HCT116 (cell line): ENCODE measurements at regions not wholly inside any gene's neighbourhood (a gene's known extent, or its start where the extent isn't known, plus 50 kb on each side); places are given as distances from the start of the nearest gene placed in this dataset.

Source experiments
- ATAC-seq: fragments of 200-7000 bp; cut with Tn5 transposase; 2 replicates; pipeline ENCODE4 v1.9.1; 2020; ENCODE audit warnings: mild to moderate bottlenecking, moderate library complexity
- BruUV-seq: library from RNA; stranded (reverse); fragments of 400-500 nt; replicated peaks from 2 replicates; lab custom pipeline; 2021; lab: Mats Ljungman, UMichigan
- CTCF ChIA-PET: fragments of 300-600 bp; sonication (Branson Sonifier 250); formaldehyde crosslinking; loops from one replicate; lab custom pipeline; 2021; ENCODE audit warnings: antibody characterized with exemption; lab: Charles Lee
- POLR2A ChIA-PET: fragments of 300-600, 350-600 bp; sonication (Branson Sonifier 250); formaldehyde crosslinking; loops from one replicate; lab custom pipeline; 2021; ENCODE audit warnings: antibody characterized with exemption; lab: Charles Lee
- RAD21 ChIA-PET, 2 experiments: fragments of 300-600 bp; sonication (Branson Sonifier 250); formaldehyde crosslinking; loops; one replicate each; lab custom pipeline; 2023; ENCODE audit warnings: low total read pairs in 2 of 2; ENCODE audit not compliant: uncharacterized antibody in 2 of 2, unreplicated experiment in 2 of 2, low non-redundant PET in 1 of 2; lab: Charles Lee
- DNase-seq: peaks from one replicate; pipeline ENCODE4 v3.0.0-alpha.2; 2010; ENCODE audit warnings: low read depth, low spot score
- H2AFZ ChIP-seq: fragments of 200-600 bp; shearing (Covaris generic), sonication (generic); 2 replicates; pipeline ENCODE4 v1.6.1; 2017; ENCODE audit warnings: low read depth, mixed run types, mixed read lengths, antibody characterized with exemption, low read length; ENCODE audit not compliant: poor library complexity, severe bottlenecking
- H3K27ac ChIP-seq: 2 replicates; pipeline ENCODE4 v1.5.1; 2012; ENCODE audit warnings: low read depth, low read length
- H3K27me3 ChIP-seq: fragments of 200-600 bp; sonication (generic); 2 replicates; pipeline ENCODE4 v1.6.1; 2016; ENCODE audit warnings: mixed run types, low read length, mixed read lengths; ENCODE audit not compliant: insufficient read depth
- H3K36me3 ChIP-seq, 2 experiments: fragments of 200-500 bp in 1 of 2; fragments of 200-600 bp in 1 of 2; sonication (Bioruptor generic) in 1 of 2; sonication (generic) in 1 of 2; 2 replicates each; pipeline versions ENCODE4 v1.5.1 to v1.6.1; 2014 to 2016; ENCODE audit warnings: low read length in 2 of 2, inconsistent platforms in 1 of 2, mixed read lengths in 1 of 2, mixed run types in 1 of 2; ENCODE audit not compliant: insufficient read depth in 2 of 2, control insufficient read depth in 1 of 2
- H3K4me1 ChIP-seq, 2 experiments: fragments of 200-600 bp in 1 of 2; sonication (generic) in 1 of 2; 2 replicates each; pipeline versions ENCODE4 v1.5.1 to v1.6.1; 2012 to 2017; ENCODE audit warnings: low read length in 2 of 2, inconsistent platforms in 1 of 2, mild to moderate bottlenecking in 1 of 2, mixed read lengths in 1 of 2, mixed run types in 1 of 2, moderate library complexity in 1 of 2; ENCODE audit not compliant: insufficient read depth in 2 of 2, control insufficient read depth in 1 of 2
- H3K4me2 ChIP-seq: fragments of 200-600 bp; sonication (generic); 2 replicates; pipeline ENCODE4 v1.6.1; 2017; ENCODE audit warnings: mixed run types, low read length, mixed read lengths
- H3K4me3 ChIP-seq, 2 experiments: fragments of 200-600 bp in 1 of 2; sonication (generic) in 1 of 2; replicated peaks in 1 of 2; 2 replicates each; pipeline ENCODE4 v1.5.1; 2011 to 2016; ENCODE audit warnings: low read length in 2 of 2, control low read depth in 1 of 2, low read depth in 1 of 2, mild to moderate bottlenecking in 1 of 2, mixed read lengths in 1 of 2, mixed run types in 1 of 2
- H3K79me2 ChIP-seq: fragments of 200-600 bp; sonication (generic); 2 replicates; pipeline ENCODE4 v1.6.1; 2017; ENCODE audit warnings: mild to moderate bottlenecking, mixed run types, low read length, moderate library complexity, mixed read lengths; ENCODE audit not compliant: insufficient read depth
- H3K9ac ChIP-seq: fragments of 200-600 bp; sonication (generic); 2 replicates; pipeline ENCODE4 v1.6.1; 2016; ENCODE audit warnings: low read length, mixed read lengths
- H3K9me2 ChIP-seq: fragments of 200-600 bp; sonication (generic), shearing (Covaris generic); 2 replicates; pipeline ENCODE4 v1.6.1; 2017; ENCODE audit warnings: mixed run types, mild to moderate bottlenecking, moderate library complexity; ENCODE audit not compliant: insufficient read depth
- H3K9me3 ChIP-seq, 2 experiments: fragments of 200-500 bp in 1 of 2; fragments of 200-600 bp in 1 of 2; sonication (Bioruptor generic) in 1 of 2; sonication (generic) in 1 of 2; 2 replicates each; pipeline ENCODE4 v1.6.1; 2014 to 2017; ENCODE audit warnings: low read length in 2 of 2, mixed read lengths in 2 of 2, inconsistent platforms in 1 of 2, low read depth in 1 of 2, mild to moderate bottlenecking in 1 of 2, mixed run types in 1 of 2, moderate library complexity in 1 of 2; ENCODE audit not compliant: control insufficient read depth in 1 of 2, insufficient read depth in 1 of 2
- H4K20me1 ChIP-seq: fragments of 200-600 bp; sonication (generic), shearing (Covaris generic); 2 replicates; pipeline ENCODE4 v1.6.1; 2017; ENCODE audit warnings: mixed run types, mild to moderate bottlenecking, moderate library complexity; ENCODE audit not compliant: insufficient read depth
- ATF3 ChIP-seq: IDR thresholded peaks from 2 replicates; pipeline ENCODE4 v1.6.1; 2012
- CBX3 ChIP-seq: IDR thresholded peaks from 2 replicates; pipeline ENCODE4 v1.6.1; 2012; ENCODE audit warnings: low read depth
- CEBPB ChIP-seq: IDR thresholded peaks from 2 replicates; pipeline ENCODE4 v1.6.1; 2012; ENCODE audit warnings: low read depth
- CTCF ChIP-seq, 3 experiments: fragments of 200-600 bp in 1 of 3; sonication (generic) in 1 of 3; IDR thresholded peaks in 2 of 3; conservative IDR thresholded peaks in 1 of 3; 2 replicates each; pipeline ENCODE4 v1.5.1; 2012 to 2017; ENCODE audit warnings: low read depth in 2 of 3, low read length in 2 of 3, antibody characterized with exemption in 1 of 3, borderline replicate concordance in 1 of 3, control low read depth in 1 of 3, mild to moderate bottlenecking in 1 of 3, mixed read lengths in 1 of 3, mixed run types in 1 of 3, moderate library complexity in 1 of 3; ENCODE audit not compliant: insufficient read depth in 1 of 3
- EGR1 ChIP-seq: IDR thresholded peaks from 2 replicates; pipeline ENCODE4 v1.6.1; 2012; ENCODE audit warnings: low read depth
- EZH2phosphoT487 ChIP-seq: fragments of 200-600 bp; IDR thresholded peaks from 2 replicates; pipeline ENCODE4 v1.6.1; 2018; ENCODE audit warnings: antibody characterized with exemption, borderline replicate concordance
- FOSL1 ChIP-seq: IDR thresholded peaks from 2 replicates; pipeline ENCODE4 v1.6.1; 2012; ENCODE audit warnings: low read depth
- MAX ChIP-seq: IDR thresholded peaks from 2 replicates; pipeline ENCODE4 v1.6.1; 2012
- RAD21 ChIP-seq: IDR thresholded peaks from 2 replicates; pipeline ENCODE4 v1.6.1; 2012; ENCODE audit warnings: low read depth, mild to moderate bottlenecking
- REST ChIP-seq: IDR thresholded peaks from 2 replicates; pipeline ENCODE4 v1.6.1; 2012; ENCODE audit warnings: low read depth
- SP1 ChIP-seq: IDR thresholded peaks from 2 replicates; pipeline ENCODE4 v1.6.1; 2012; ENCODE audit warnings: low read depth
- SRF ChIP-seq: IDR thresholded peaks from 2 replicates; pipeline ENCODE4 v1.6.1; 2012; ENCODE audit warnings: low read depth
- YY1 ChIP-seq: IDR thresholded peaks from 2 replicates; pipeline ENCODE4 v1.6.1; 2011; ENCODE audit warnings: low read length, low read depth, moderate library complexity, mild to moderate bottlenecking; ENCODE audit not compliant: insufficient replicate concordance; ENCODE audit errors: extremely low read depth
- ZFX ChIP-seq: fragments of 450-650 bp; IDR thresholded peaks from 2 replicates; pipeline ENCODE4 v1.6.1; 2017
- ZNF274 ChIP-seq: fragments of 200-500 bp; sonication (Bioruptor generic); IDR thresholded peaks from 2 replicates; pipeline ENCODE4 v1.6.1; 2014; ENCODE audit warnings: mild to moderate bottlenecking, low read depth, low read length, inconsistent platforms
- intact Hi-C: fragments of 100-400 bp; cut with micrococcal nuclease; formaldehyde crosslinking; loops from 2 replicates; pipeline ENCODE4 v1.10.0; 2022
- TF ChIP-seq, protein P1 (sequence below): IDR thresholded peaks from 2 replicates; pipeline ENCODE4 v1.6.1; 2011; ENCODE audit warnings: mild to moderate bottlenecking, low read length, moderate library complexity; ENCODE audit not compliant: insufficient replicate concordance; ENCODE audit errors: extremely low read depth

- H3K4me1 ChIP-seq: peaks cover 3 to 18% of the 10 kb centered on the region in 2 experiments; a peak in 2 of 4 replicates
- H3K27me3 ChIP-seq: no peaks in the 10 kb centered on the region
- H3K4me3 ChIP-seq: no peak overlapping the region
- BruUV-seq: no TSS peak
- peak overlapping the region; percentile 31; the same call in 1 of the 2 replicates for H3K4me2 ChIP-seq
- intact Hi-C loops: loop anchor here (1.0 to 2.0 kb wide), 3 partner anchors 56 to 487 kb away; no protein-coding TSS in a partner anchor
- H3K79me2 ChIP-seq: no peaks in the 10 kb centered on the region
- no peaks in the 10 kb centered on the region for H3K9me2 ChIP-seq
- H3K36me3 ChIP-seq: no peaks in the 10 kb centered on the region
- H3K9ac ChIP-seq: no peak overlapping the region
- no peak for TF ChIP-seq ATF3
- TF ChIP-seq YY1: peak; percentile 78
- no peak for TF ChIP-seq SRF
- no peak for TF ChIP-seq ZNF274
- no peak for TF ChIP-seq MAX
- TF ChIP-seq FOSL1: peak; percentile 11; the same call in 1 of the 2 replicates
- TF ChIP-seq, protein P1, sequence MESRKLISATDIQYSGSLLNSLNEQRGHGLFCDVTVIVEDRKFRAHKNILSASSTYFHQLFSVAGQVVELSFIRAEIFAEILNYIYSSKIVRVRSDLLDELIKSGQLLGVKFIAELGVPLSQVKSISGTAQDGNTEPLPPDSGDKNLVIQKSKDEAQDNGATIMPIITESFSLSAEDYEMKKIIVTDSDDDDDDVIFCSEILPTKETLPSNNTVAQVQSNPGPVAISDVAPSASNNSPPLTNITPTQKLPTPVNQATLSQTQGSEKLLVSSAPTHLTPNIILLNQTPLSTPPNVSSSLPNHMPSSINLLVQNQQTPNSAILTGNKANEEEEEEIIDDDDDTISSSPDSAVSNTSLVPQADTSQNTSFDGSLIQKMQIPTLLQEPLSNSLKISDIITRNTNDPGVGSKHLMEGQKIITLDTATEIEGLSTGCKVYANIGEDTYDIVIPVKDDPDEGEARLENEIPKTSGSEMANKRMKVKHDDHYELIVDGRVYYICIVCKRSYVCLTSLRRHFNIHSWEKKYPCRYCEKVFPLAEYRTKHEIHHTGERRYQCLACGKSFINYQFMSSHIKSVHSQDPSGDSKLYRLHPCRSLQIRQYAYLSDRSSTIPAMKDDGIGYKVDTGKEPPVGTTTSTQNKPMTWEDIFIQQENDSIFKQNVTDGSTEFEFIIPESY: no peak
- TF ChIP-seq CBX3: peak; percentile 60
- TF ChIP-seq SP1: no peak
- peak; percentile 84 for TF ChIP-seq RAD21
- no peak for TF ChIP-seq EZH2phosphoT487
- no peak for TF ChIP-seq EGR1
- no peak for TF ChIP-seq CEBPB
- peak; percentile 61 to 94 (median 80) for TF ChIP-seq CTCF (IDR thresholded peaks at IDR 0.05 in 2 of 3, conservative IDR thresholded peaks at IDR 0.05 in 1 of 3; ENCODE audit: borderline replicate concordance in 1 of 3, insufficient read depth in 1 of 3, low read depth in 2 of 3, low read length in 2 of 3)
- TF ChIP-seq REST: no peak
- no peak for TF ChIP-seq ZFX
- no peak overlapping the region for H3K27ac ChIP-seq
- ChIA-PET CTCF (interaction anchor here (0.7 to 6.5 kb wide), 20 partner anchors 10 to 753 kb away, joined by 3 to 122 read pairs (median 5); no protein-coding TSS in a partner anchor), POLR2A (interaction anchor here (1.1 to 1.4 kb wide), 3 partner anchors 179 to 196 kb away, joined by 3 to 4 read pairs (median 4); no protein-coding TSS in a partner anchor), RAD21 (interaction anchor here (0.9 to 3.2 kb wide), 12 partner anchors 9 to 280 kb away, joined by 3 to 23 read pairs (median 4); no protein-coding TSS in a partner anchor)
- H3K9me3 ChIP-seq: no peaks in the 10 kb centered on the region
- DNase-seq (peak; percentile 74), ATAC-seq (peak; percentile 76)
- no peaks in the 10 kb centered on the region for H4K20me1 ChIP-seq
- H2AFZ ChIP-seq: peak overlapping the region; percentile 95
Observed at GRCh38 chr1:66446261-66447001, 87.5 kb upstream of the SGIP1 start.
